CD4-positive, CD25-positive, alpha-beta regulatory T cell (primary cell): ENCODE measurements at regions not wholly inside any gene's neighbourhood (a gene's known extent, or its start where the extent isn't known, plus 50 kb on each side); places are given as distances from the start of the nearest gene placed in this dataset.

Experiments
- ATAC-seq, 2 donors: fragments of 150-1000 bp; cut with Tn5 transposase; one replicate each; pipeline ENCODE4 v1.10.0; 2021; ENCODE audit warnings: low read depth in 2 of 2, moderate number of reproducible peaks in 2 of 2, moderate library complexity in 1 of 2
- DNase-seq, 3 donors: peaks; one replicate each; pipeline versions ENCODE4 v3.0.0 to v3.0.0-alpha.2; 2012 to 2022; ENCODE audit warnings: mixed read lengths in 1 of 3
- H3K27ac ChIP-seq: one replicate; pipeline ENCODE4 v1.7.0; 2013; ENCODE audit warnings: mild to moderate bottlenecking, low read length; ENCODE audit not compliant: insufficient read depth, poor library complexity, severe bottlenecking
- H3K27me3 ChIP-seq: one replicate; pipeline ENCODE4 v1.7.0; 2013; ENCODE audit warnings: low read length; ENCODE audit not compliant: control insufficient read depth, insufficient read depth
- H3K36me3 ChIP-seq: one replicate; pipeline ENCODE4 v1.7.0; 2013; ENCODE audit warnings: mild to moderate bottlenecking, low read length, moderate library complexity; ENCODE audit not compliant: control insufficient read depth, insufficient read depth
- H3K4me1 ChIP-seq: 2 replicates; pipeline ENCODE4 v1.7.0; 2013; ENCODE audit warnings: mild to moderate bottlenecking, low read length; ENCODE audit not compliant: insufficient read depth, control insufficient read depth, poor library complexity, severe bottlenecking
- H3K4me3 ChIP-seq: one replicate; pipeline ENCODE4 v1.7.0; 2013; ENCODE audit warnings: low read depth, mild to moderate bottlenecking, low read length, moderate library complexity
- H3K9me3 ChIP-seq, 2 experiments: 1 replicate in 1 of 2; 2 replicates in 1 of 2; pipeline ENCODE4 v1.7.0; 2013; ENCODE audit warnings: low read length in 2 of 2, mild to moderate bottlenecking in 1 of 2, moderate library complexity in 1 of 2; ENCODE audit not compliant: control insufficient read depth in 2 of 2
- H3K27ac Mint-ChIP-seq, 3 donors: one replicate each; pipeline ENCODE4 v1.8.0; 2020 to 2022; ENCODE audit warnings: mild to moderate bottlenecking in 3 of 3, mixed read lengths in 3 of 3, moderate library complexity in 2 of 3
- H3K27me3 Mint-ChIP-seq: one replicate; pipeline ENCODE4 v1.8.0; 2022; ENCODE audit warnings: mild to moderate bottlenecking, mixed read lengths
- H3K36me3 Mint-ChIP-seq: one replicate; pipeline ENCODE4 v1.8.0; 2020; ENCODE audit warnings: mixed read lengths
- H3K4me1 Mint-ChIP-seq, 4 donors: one replicate each; pipeline ENCODE4 v1.8.0; 2020 to 2022; ENCODE audit warnings: mixed read lengths in 4 of 4, mild to moderate bottlenecking in 1 of 4
- H3K4me3 Mint-ChIP-seq, 4 donors: one replicate each; pipeline ENCODE4 v1.8.0; 2020 to 2022; ENCODE audit warnings: mild to moderate bottlenecking in 4 of 4, mixed read lengths in 4 of 4, moderate library complexity in 3 of 4
- H3K9me3 Mint-ChIP-seq, 7 donors: one replicate each; pipeline ENCODE4 v1.8.0; 2020 to 2022; ENCODE audit warnings: mixed read lengths in 7 of 7, mild to moderate bottlenecking in 3 of 7, moderate library complexity in 2 of 7

DNA sequence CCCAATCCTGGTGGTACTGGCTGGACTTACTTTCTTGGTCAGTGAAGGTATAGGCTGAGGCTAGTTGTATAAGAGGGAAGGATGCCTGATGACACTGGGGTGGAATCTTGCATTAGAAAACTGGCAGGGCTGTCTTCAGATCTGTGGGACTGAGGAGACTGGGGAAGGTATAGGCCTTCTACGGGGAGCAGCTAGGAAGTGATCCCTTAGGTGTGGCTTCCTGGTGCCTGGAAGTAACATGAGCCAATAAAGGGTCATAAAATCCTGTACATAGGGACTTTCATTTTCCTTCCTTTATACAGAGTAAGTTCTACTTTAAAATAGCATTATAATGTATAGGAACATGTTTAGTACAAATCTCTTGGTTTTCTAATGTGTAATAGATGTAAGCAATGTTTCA, 716.8 kb downstream of the LRFN5 start:
- Mint-ChIP-seq H3K27ac (no peak overlapping the region), H3K27me3 (no peaks in the 10 kb centered on the region), H3K36me3 (no peaks in the 10 kb centered on the region), H3K4me3 (no peak overlapping the region), H3K9me3 (peaks cover 3 to 19% (median 12%) of the 10 kb centered on the region in 7 donors), H3K4me1 (no peaks in the 10 kb centered on the region)
- ATAC-seq (no peak), DNase-seq (no peak)
- Histone ChIP-seq H3K36me3 (no peaks in the 10 kb centered on the region), H3K27me3 (no peaks in the 10 kb centered on the region), H3K4me1 (no peaks in the 10 kb centered on the region), H3K9me3 (peaks cover 0 to 4% of the 10 kb centered on the region in 2 experiments), H3K4me3 (no peak overlapping the region), H3K27ac (no peak overlapping the region)

DNA sequence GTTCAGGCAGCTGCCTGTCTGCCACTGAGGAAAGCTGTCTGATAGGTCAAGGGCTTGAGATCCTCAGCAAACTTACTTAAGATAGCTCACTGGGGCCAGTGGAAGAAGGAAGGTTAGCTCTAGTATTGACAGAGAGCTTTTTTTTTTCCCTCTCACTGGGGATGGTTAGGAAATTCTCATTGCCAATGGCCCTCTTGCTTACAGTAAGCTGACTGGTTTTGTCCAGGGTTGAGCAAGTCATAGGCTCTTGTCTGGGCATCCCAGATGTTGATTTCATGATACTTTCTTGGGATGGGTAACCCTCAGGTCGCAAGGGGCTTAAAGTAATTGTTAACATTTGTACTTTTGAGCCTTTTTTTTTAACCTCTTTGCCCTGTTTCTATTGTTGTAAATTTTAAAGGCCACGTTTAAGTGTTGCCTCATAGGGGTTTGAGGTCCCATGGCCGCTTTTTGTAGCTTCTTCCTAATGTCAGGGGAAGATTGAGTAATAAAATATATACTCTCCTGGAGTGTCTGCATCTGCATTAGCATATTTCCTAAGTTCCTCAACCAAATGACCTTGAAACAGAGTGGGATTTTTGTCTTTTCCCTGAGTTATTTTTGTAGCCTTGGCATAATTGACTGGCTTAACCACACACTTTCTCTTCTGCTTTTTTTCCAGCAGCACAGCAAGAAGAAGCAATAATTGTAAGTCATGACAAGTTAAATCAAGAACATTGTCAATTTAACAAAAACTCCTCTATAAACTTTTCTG, 716.0 kb downstream of the LRFN5 start:
- no peaks in the 10 kb centered on the region for H3K4me1 ChIP-seq
- H3K36me3 Mint-ChIP-seq: no peaks in the 10 kb centered on the region
- H3K36me3 ChIP-seq: no peaks in the 10 kb centered on the region
- no peak overlapping the region for H3K4me3 ChIP-seq
- no peaks in the 10 kb centered on the region for H3K27me3 Mint-ChIP-seq
- no peak overlapping the region for H3K27ac ChIP-seq
- H3K9me3 ChIP-seq: peaks cover 0 to 4% of the 10 kb centered on the region in 2 experiments
- H3K27me3 ChIP-seq: no peaks in the 10 kb centered on the region
- DNase-seq (no peak), ATAC-seq (no peak)
- peaks cover 4 to 19% (median 13%) of the 10 kb centered on the region in 7 donors for H3K9me3 Mint-ChIP-seq
- H3K27ac Mint-ChIP-seq: no peak overlapping the region
- H3K4me1 Mint-ChIP-seq: no peaks in the 10 kb centered on the region
- H3K4me3 Mint-ChIP-seq: no peak overlapping the region

DNA sequence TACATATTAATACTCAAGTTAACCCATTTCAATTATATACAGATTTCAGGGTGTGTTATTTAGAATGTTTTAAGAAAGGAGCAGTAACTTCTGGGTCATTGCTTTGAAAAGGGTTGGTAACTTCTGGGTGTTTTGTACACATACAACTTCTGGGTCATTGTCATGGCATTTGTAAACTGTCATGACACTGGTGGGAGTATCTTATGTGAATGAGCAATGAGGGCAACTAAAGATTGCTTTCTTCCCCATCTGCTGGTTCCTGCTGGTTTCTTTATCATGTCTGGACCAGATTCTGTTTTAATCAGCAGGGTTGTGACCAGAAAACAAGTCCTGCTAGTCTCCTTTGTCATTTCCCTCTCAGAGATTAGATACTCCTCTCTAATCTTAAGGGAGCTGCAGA, 713.3 kb downstream of the LRFN5 start:
- Mint-ChIP-seq H3K4me3 (no peak overlapping the region), H3K4me1 (no peaks in the 10 kb centered on the region), H3K27ac (no peak overlapping the region), H3K27me3 (no peaks in the 10 kb centered on the region), H3K9me3 (peaks cover 0 to 17% (median 7%) of the 10 kb centered on the region in 7 donors), H3K36me3 (no peaks in the 10 kb centered on the region)
- Histone ChIP-seq H3K9me3 (peaks cover 0 to 4% of the 10 kb centered on the region in 2 experiments), H3K4me1 (no peaks in the 10 kb centered on the region), H3K27me3 (no peaks in the 10 kb centered on the region), H3K27ac (no peak overlapping the region), H3K36me3 (no peaks in the 10 kb centered on the region), H3K4me3 (no peak overlapping the region)
- DNase-seq (no peak), ATAC-seq (no peak)

DNA sequence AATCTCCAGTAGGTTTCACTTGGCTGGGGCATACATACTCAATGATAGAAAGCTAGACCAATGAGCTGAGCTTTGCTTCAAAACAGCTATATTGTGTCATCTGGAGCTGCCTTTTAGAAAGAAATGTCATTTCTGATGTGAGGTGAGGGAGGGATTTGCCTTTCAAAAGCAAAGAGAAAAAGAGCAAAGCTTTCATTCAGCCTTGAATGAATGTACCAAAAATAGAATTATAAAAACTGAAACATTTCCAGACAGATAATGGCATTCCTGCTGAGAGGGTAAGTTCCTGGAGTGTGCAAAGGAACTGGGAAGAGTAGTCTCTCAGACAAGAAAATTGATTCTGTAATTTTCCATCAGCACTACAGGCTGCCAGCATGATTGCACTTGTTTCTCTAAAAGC, 710.0 kb downstream of the LRFN5 start:
- Histone ChIP-seq H3K36me3 (no peaks in the 10 kb centered on the region), H3K27ac (no peak overlapping the region), H3K4me3 (no peak overlapping the region), H3K27me3 (no peaks in the 10 kb centered on the region), H3K9me3 (no peaks in the 10 kb centered on the region), H3K4me1 (no peaks in the 10 kb centered on the region)
- peaks cover 0 to 17% (median 6%) of the 10 kb centered on the region in 7 donors for H3K9me3 Mint-ChIP-seq
- no peak overlapping the region for H3K27ac Mint-ChIP-seq
- ATAC-seq (no peak), DNase-seq (no peak)
- no peak overlapping the region for H3K4me3 Mint-ChIP-seq
- no peaks in the 10 kb centered on the region for H3K36me3 Mint-ChIP-seq
- H3K27me3 Mint-ChIP-seq: no peaks in the 10 kb centered on the region
- no peaks in the 10 kb centered on the region for H3K4me1 Mint-ChIP-seq

DNA sequence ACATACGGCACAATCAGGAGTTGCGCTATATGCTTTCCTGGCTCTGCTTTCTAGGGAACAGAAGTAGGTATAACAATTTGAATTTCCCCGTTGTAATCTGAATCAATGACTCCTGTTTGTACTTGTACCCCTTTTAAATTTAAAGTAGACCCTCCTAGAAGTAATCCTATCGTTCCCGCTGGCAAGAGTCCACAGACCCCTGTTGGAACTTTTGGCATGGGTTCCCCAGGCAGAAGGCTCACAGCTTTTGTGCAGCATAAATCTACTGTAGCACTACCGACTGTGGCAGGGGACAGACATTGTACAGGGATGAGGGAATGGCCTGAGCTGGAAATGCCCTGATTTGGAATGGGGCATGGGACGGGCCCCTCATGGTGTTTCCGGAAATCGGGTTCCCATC, 705.2 kb downstream of the LRFN5 start:
- Mint-ChIP-seq H3K27me3 (no peaks in the 10 kb centered on the region), H3K4me3 (no peak overlapping the region), H3K4me1 (no peaks in the 10 kb centered on the region), H3K9me3 (peaks cover 0 to 33% (median 8%) of the 10 kb centered on the region in 7 donors), H3K27ac (no peak overlapping the region), H3K36me3 (no peaks in the 10 kb centered on the region)
- Histone ChIP-seq H3K4me3 (no peak overlapping the region), H3K27me3 (no peaks in the 10 kb centered on the region), H3K4me1 (no peaks in the 10 kb centered on the region), H3K36me3 (no peaks in the 10 kb centered on the region), H3K27ac (no peak overlapping the region), H3K9me3 (peaks cover 19 to 22% of the 10 kb centered on the region in 2 experiments)
- DNase-seq: no peak
- no peak for ATAC-seq

DNA sequence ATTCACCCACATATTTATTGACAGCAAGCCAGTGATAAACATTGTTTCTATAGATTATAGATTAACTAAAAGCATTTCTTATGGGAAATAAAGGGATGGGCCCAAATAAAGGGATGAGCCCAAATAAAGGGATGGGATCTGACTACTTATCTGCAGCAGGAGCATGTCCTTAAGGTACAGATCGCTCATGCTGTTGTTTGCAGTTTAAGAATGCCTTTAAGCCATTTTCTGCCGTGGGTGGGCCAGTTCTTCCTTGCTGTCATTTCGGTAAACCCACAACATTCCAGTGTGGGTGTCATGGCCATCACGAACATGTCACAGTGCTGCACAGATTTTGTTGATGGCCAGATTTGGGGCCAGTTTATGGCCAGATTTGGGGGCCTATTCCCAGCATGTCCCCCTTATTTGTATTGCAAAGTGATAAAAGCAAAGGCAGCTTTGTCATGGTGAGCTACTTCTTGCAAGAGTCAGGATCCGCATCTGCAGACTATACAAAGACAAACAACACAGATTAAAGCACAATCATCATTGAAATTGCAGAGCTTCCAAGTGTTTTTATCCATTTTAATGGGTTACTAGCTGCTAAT, 700.7 kb downstream of the LRFN5 start:
- DNase-seq (no peak), ATAC-seq (no peak)
- no peaks in the 10 kb centered on the region for H3K4me1 Mint-ChIP-seq
- Histone ChIP-seq H3K27ac (no peak overlapping the region), H3K4me3 (no peak overlapping the region), H3K4me1 (no peaks in the 10 kb centered on the region), H3K9me3 (peaks cover 26 to 32% of the 10 kb centered on the region in 2 experiments), H3K36me3 (no peaks in the 10 kb centered on the region), H3K27me3 (no peaks in the 10 kb centered on the region)
- peaks cover 0 to 39% (median 6%) of the 10 kb centered on the region in 7 donors for H3K9me3 Mint-ChIP-seq
- no peaks in the 10 kb centered on the region for H3K36me3 Mint-ChIP-seq
- no peak overlapping the region for H3K4me3 Mint-ChIP-seq
- H3K27ac Mint-ChIP-seq: no peak overlapping the region
- H3K27me3 Mint-ChIP-seq: no peaks in the 10 kb centered on the region

DNA sequence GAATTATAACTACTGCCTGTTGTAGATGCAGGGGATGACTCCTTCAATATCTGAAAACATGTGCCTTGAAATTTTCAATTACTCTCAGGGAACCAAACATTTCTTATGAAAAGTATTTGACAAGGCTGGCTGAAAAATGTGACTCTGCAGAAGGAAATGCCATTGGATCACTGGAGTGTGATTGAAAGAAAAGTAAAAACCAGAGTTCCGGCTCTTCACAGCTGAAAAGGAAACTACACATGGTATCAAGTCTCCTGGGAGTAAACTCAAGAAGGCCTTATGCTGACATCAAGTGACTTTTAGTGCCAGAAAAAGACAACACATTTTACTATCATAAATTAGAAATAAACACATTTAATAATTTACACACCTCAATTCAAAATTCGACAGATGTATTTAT, 693.0 kb downstream of the LRFN5 start:
- peaks cover 0 to 5% of the 10 kb centered on the region in 2 experiments for H3K9me3 ChIP-seq
- DNase-seq (no peak), ATAC-seq (no peak)
- no peak overlapping the region for H3K4me3 Mint-ChIP-seq
- H3K27ac ChIP-seq: no peak overlapping the region
- H3K27me3 ChIP-seq: no peaks in the 10 kb centered on the region
- no peaks in the 10 kb centered on the region for H3K36me3 ChIP-seq
- H3K27me3 Mint-ChIP-seq: no peaks in the 10 kb centered on the region
- no peak overlapping the region for H3K27ac Mint-ChIP-seq
- no peaks in the 10 kb centered on the region for H3K4me1 Mint-ChIP-seq
- no peaks in the 10 kb centered on the region for H3K36me3 Mint-ChIP-seq
- H3K4me3 ChIP-seq: no peak overlapping the region
- no peaks in the 10 kb centered on the region for H3K4me1 ChIP-seq
- peaks cover 0 to 15% (median 4%) of the 10 kb centered on the region in 7 donors for H3K9me3 Mint-ChIP-seq

DNA sequence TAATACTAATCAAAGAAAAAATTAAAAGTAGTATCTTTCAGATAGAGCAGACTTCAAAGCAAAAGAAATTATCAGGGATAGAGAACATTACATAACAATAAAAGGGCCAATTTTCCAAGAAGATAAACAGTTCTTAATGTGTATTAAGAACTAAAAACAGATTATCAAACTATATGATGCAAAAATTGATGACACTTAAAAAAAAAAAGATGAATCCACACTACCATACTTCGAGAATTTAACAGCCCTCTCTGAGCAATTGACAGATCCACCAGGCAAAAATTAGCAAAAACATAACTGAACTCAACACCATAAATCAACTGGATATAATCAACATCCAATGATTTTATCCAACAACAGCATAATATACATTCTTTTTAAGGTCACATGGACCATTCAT, 686.5 kb downstream of the LRFN5 start:
- Mint-ChIP-seq H3K4me3 (no peak overlapping the region), H3K27me3 (no peaks in the 10 kb centered on the region), H3K27ac (no peak overlapping the region), H3K36me3 (no peaks in the 10 kb centered on the region), H3K9me3 (peaks cover 0 to 14% (median 4%) of the 10 kb centered on the region in 7 donors), H3K4me1 (no peaks in the 10 kb centered on the region)
- ATAC-seq (no peak), DNase-seq (no peak)
- Histone ChIP-seq H3K9me3 (peaks cover 0 to 3% of the 10 kb centered on the region in 2 experiments), H3K36me3 (no peaks in the 10 kb centered on the region), H3K4me3 (no peak overlapping the region), H3K27ac (no peak overlapping the region), H3K27me3 (no peaks in the 10 kb centered on the region), H3K4me1 (no peaks in the 10 kb centered on the region)
